ENCODE measurements at regions not wholly inside any gene's neighbourhood (a gene's known extent, or its start where the extent isn't known, plus 50 kb on each side); places are given as distances from the start of the nearest gene placed in this dataset.

DNA sequence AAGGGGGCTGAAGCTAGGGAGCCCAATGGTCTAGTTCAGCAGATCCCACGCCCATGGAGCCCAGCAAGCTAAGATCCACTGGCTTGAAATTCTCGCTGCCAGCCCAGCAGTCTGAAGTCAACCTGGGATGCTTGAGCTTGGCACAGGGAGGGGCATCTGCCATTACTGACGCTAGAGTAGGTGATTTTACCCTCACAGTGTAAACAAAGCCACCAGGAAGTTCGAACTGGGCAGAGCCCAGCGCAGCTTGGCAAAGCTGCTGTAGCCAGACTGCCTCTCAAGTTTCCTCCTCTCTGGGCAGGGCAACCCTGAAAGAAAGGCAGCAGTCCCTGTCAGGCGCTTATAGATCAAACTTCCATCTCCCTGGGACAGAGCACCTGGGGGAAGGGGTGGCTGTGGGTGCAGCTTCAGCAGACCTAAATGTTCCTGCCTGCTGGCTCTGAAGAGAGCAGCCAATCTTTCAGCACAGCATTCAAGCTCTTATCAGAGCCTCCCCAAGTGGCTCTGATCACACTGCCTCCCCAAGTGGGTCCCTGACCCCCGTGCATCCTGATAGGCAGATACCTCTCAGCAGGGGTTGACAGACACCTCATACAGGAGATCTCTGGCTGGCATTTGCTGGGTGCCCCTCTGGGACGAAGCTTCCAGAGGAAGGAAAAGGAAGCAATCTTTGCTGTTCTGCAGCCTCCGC, 167.8 kb downstream of the CCDC71L start (continued):
- TF ChIP-seq ZNF146 (tag by site-specific recombination; IDR thresholded peaks at IDR 0.05) (no peak), BCL11B (tag by site-specific recombination; IDR thresholded peaks at IDR 0.05; ENCODE audit: low read depth) (no peak)

DNA sequence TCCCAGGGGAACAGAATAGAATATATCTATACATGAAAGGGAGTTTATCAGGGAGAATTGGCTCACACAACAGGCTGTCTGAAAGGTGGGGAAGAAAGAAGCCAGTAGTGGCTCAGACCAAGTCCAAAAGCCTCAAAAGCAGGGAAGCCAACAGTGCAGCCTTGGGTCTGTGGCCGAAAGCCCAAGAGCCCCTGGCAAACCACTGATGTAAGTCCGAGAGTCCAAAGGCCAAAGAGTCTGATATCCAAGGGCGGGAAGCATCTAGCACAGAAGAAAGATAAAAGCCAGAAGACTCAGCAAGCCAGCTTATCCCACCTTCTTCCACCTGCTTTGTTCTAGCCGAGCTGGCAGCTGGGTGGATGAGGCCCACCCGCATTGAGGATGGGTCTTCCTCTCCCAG, 172.5 kb downstream of the CCDC71L start:
- Histone ChIP-seq H3K4me3 (ENCODE audit: low read depth, low read length) (no peak overlapping the region), H3K9me3 (ENCODE audit: control insufficient read depth, insufficient read depth, low read depth, low read length) (no peaks in the 10 kb centered on the region), H3K4me1 (ENCODE audit: control insufficient read depth, insufficient read depth, low read length) (no peaks in the 10 kb centered on the region), H3K36me3 (ENCODE audit: control insufficient read depth in 2 of 2, insufficient read depth in 1 of 2, low read length in 2 of 2) (no peaks in the 10 kb centered on the region), H3K27ac (ENCODE audit: extremely low read depth, low read depth, low read length) (no peak overlapping the region)
- no peak for TF ChIP-seq ZNF138 (tag by site-specific recombination; IDR thresholded peaks at IDR 0.05; ENCODE audit: borderline replicate concordance)
- ChIA-PET CTCF (interaction anchor here (1.0 to 1.2 kb wide), 2 partner anchors 54 to 312 kb away, joined by 4 read pairs; no protein-coding TSS in a partner anchor), POLR2A (no interaction called here)

DNA sequence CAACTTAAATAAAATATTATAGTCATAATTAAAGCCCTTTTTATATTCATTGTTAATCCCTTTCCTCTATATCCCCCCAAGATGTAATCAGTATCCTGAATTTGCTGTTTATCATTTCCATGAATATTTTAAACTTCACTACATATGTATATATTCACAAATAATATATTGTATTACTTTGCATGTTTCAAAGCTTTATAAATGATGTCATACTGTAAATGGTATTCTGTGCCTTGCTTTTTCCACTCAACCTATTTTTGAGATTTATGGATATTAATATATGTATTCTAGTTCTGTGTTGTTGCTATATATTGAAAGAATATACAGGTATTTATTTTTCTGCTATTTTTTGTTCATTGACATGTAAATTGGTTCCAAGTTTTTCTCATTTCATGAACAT, 173.1 kb downstream of the CCDC71L start:
- POLR2A ChIA-PET: no interaction called here
- H3K4me3 ChIP-seq (ENCODE audit: low read depth, low read length): no peak overlapping the region
- CTCF ChIA-PET: interaction anchor here (1.0 kb wide), 1 partner anchor 55 kb away, joined by 4 read pairs; no protein-coding TSS in a partner anchor
- no peaks in the 10 kb centered on the region for H3K4me1 ChIP-seq (ENCODE audit: control insufficient read depth, insufficient read depth, low read length)
- H3K9me3 ChIP-seq (ENCODE audit: control insufficient read depth, insufficient read depth, low read depth, low read length): no peaks in the 10 kb centered on the region
- H3K27ac ChIP-seq (ENCODE audit: extremely low read depth, low read depth, low read length): no peak overlapping the region
- no peaks in the 10 kb centered on the region for H3K36me3 ChIP-seq (ENCODE audit: control insufficient read depth in 2 of 2, insufficient read depth in 1 of 2, low read length in 2 of 2)
- TF ChIP-seq ZNF157 (tag by site-specific recombination; IDR thresholded peaks at IDR 0.05) (no peak), ZNF37A (tag by site-specific recombination; IDR thresholded peaks at IDR 0.05) (no peak), SP3 (tag by site-specific recombination; IDR thresholded peaks at IDR 0.05) (no peak), ZFP69B (tag by site-specific recombination; IDR thresholded peaks at IDR 0.05) (no peak), ZNF175 (tag by site-specific recombination; IDR thresholded peaks at IDR 0.05) (no peak), ZBTB8A (tag by site-specific recombination; IDR thresholded peaks at IDR 0.05) (no peak), ATF2 (tag by site-specific recombination; IDR thresholded peaks at IDR 0.05; ENCODE audit: low read depth) (peak; percentile 75), ZNF596 (tag by site-specific recombination; IDR thresholded peaks at IDR 0.05) (no peak)

- Histone ChIP-seq H3K27ac (ENCODE audit: extremely low read depth, low read depth, low read length) (no peak overlapping the region), H3K36me3 (ENCODE audit: control insufficient read depth in 2 of 2, insufficient read depth in 1 of 2, low read length in 2 of 2) (no peaks in the 10 kb centered on the region), H3K4me1 (ENCODE audit: control insufficient read depth, insufficient read depth, low read length) (no peaks in the 10 kb centered on the region), H3K9me3 (ENCODE audit: control insufficient read depth, insufficient read depth, low read depth, low read length) (no peaks in the 10 kb centered on the region), H3K4me3 (ENCODE audit: low read depth, low read length) (no peak overlapping the region)
- ChIA-PET POLR2A (no interaction called here), CTCF (interaction anchor here (0.6 kb wide), 1 partner anchor 17 kb away, joined by 3 read pairs; no protein-coding TSS in a partner anchor)
- TF ChIP-seq ZNF596 (tag by site-specific recombination; IDR thresholded peaks at IDR 0.05) (no peak), ZSCAN23 (tag by site-specific recombination; IDR thresholded peaks at IDR 0.05) (no peak), ZNF280D (tag by site-specific recombination; IDR thresholded peaks at IDR 0.05) (no peak), ZNF776 (tag by site-specific recombination; IDR thresholded peaks at IDR 0.05; ENCODE audit: borderline replicate concordance) (no peak), ZNF311 (tag by site-specific recombination; IDR thresholded peaks at IDR 0.05; ENCODE audit: borderline replicate concordance) (no peak), FEZF1 (tag by site-specific recombination; IDR thresholded peaks at IDR 0.05) (no peak), AEBP2 (tag by site-specific recombination; IDR thresholded peaks at IDR 0.05; ENCODE audit: borderline replicate concordance) (no peak), ZFP41 (tag by site-specific recombination; IDR thresholded peaks at IDR 0.05; ENCODE audit: borderline replicate concordance) (no peak), ZNF514 (tag by site-specific recombination; IDR thresholded peaks at IDR 0.05) (no peak), ZNF211 (tag by site-specific recombination; IDR thresholded peaks at IDR 0.05; ENCODE audit: low read depth) (no peak), MYNN (tag by site-specific recombination; IDR thresholded peaks at IDR 0.05; ENCODE audit: borderline replicate concordance) (no peak), ZNF23 (tag by site-specific recombination; IDR thresholded peaks at IDR 0.05; ENCODE audit: borderline replicate concordance) (no peak)
- TF ChIP-seq, protein P1, sequence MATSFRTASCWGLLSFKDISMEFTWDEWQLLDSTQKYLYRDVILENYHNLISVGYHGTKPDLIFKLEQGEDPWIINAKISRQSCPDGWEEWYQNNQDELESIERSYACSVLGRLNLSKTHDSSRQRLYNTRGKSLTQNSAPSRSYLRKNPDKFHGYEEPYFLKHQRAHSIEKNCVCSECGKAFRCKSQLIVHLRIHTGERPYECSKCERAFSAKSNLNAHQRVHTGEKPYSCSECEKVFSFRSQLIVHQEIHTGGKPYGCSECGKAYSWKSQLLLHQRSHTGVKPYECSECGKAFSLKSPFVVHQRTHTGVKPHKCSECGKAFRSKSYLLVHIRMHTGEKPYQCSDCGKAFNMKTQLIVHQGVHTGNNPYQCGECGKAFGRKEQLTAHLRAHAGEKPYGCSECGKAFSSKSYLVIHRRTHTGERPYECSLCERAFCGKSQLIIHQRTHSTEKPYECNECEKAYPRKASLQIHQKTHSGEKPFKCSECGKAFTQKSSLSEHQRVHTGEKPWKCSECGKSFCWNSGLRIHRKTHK (tag by site-specific recombination; IDR thresholded peaks at IDR 0.05): no peak
Measured at GRCh38 chr7:106486331-106486730, 174.6 kb downstream of the CCDC71L start.
